ENCODE measurements at regions not wholly inside any gene's neighbourhood (a gene's known extent, or its start where the extent isn't known, plus 50 kb on each side); places are given as distances from the start of the nearest gene placed in this dataset.

DNA sequence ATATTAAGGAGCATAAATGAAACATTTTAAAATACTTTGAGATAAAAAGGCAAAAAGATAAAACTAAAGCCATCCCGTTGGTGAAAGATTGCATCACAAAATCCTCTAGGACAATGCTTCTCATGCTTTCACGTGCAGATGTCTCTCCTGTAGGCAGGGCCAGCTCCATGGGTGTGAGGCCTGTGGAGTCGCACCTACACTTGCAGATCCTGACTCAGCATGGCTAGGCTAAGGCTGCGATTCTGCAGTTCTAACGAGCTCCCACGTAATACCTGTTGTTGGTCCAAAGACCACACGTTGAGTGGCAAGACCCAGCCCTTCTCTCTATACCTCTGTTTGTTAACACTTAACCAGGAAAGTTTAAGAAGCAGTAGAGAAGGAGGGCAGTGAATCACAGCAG is 62.1 kb upstream of the CAPRIN1 start:
- Mint-ChIP-seq H3K27ac (no peak overlapping the region), H3K9me3 (peaks cover 0 to 6% (median 0%) of the 10 kb centered on the region in 7 donors), H3K4me1 (peaks cover 5% of the 10 kb centered on the region), H3K36me3 (no peaks in the 10 kb centered on the region), H3K27me3 (ENCODE audit: low read depth in 3 of 3) (peaks cover 0 to 9% (median 3%) of the 10 kb centered on the region in 3 donors), H3K4me3 (no peak overlapping the region)
- Histone ChIP-seq H3K27ac (ENCODE audit: low read depth in 1 of 2, low read length in 2 of 2) (no peak overlapping the region), H3K79me2 (ENCODE audit: insufficient read depth, low read length) (no peaks in the 10 kb centered on the region), H3K4me3 (replicated peaks in 1 of 3; ENCODE audit: low read depth in 2 of 3, low read length in 3 of 3) (no peak overlapping the region), H3K4me1 (ENCODE audit: control insufficient read depth in 1 of 2, insufficient read depth in 2 of 2, low read length in 2 of 2) (no peaks in the 10 kb centered on the region), H3K9me3 (replicated peaks in 1 of 2; ENCODE audit: control insufficient read depth in 1 of 2, insufficient read depth in 1 of 2, low read length in 2 of 2) (no peaks in the 10 kb centered on the region), H2AFZ (ENCODE audit: insufficient read depth, low read depth, low read length, poor library complexity, severe bottlenecking) (no peak overlapping the region), H3K27me3 (ENCODE audit: control insufficient read depth in 2 of 2, insufficient read depth in 2 of 2, low read length in 2 of 2) (no peaks in the 10 kb centered on the region), H3K36me3 (replicated peaks in 1 of 2; ENCODE audit: control insufficient read depth in 1 of 2, insufficient read depth in 2 of 2, low read length in 2 of 2) (no peaks in the 10 kb centered on the region), H4K20me1 (ENCODE audit: insufficient read depth, low read length) (no peaks in the 10 kb centered on the region), H3K9ac (ENCODE audit: insufficient read depth, low read length, poor library complexity, severe bottlenecking) (no peak overlapping the region), H3K4me2 (replicated peaks; ENCODE audit: extremely low read depth, low read length, poor library complexity, severe bottlenecking) (no peak overlapping the region)
- no peak for DNase-seq
- intact Hi-C loops (cut with micrococcal nuclease): loop anchor here in 1 of 2 donors (2.0 to 5.0 kb wide), 2 partner anchors 131 to 182 kb away; no protein-coding TSS in a partner anchor
- 97% methylated on average over 6 of the region's 7 CpGs for WGBS (ENCODE audit: insufficient coverage)
- TF ChIP-seq, protein P1, sequence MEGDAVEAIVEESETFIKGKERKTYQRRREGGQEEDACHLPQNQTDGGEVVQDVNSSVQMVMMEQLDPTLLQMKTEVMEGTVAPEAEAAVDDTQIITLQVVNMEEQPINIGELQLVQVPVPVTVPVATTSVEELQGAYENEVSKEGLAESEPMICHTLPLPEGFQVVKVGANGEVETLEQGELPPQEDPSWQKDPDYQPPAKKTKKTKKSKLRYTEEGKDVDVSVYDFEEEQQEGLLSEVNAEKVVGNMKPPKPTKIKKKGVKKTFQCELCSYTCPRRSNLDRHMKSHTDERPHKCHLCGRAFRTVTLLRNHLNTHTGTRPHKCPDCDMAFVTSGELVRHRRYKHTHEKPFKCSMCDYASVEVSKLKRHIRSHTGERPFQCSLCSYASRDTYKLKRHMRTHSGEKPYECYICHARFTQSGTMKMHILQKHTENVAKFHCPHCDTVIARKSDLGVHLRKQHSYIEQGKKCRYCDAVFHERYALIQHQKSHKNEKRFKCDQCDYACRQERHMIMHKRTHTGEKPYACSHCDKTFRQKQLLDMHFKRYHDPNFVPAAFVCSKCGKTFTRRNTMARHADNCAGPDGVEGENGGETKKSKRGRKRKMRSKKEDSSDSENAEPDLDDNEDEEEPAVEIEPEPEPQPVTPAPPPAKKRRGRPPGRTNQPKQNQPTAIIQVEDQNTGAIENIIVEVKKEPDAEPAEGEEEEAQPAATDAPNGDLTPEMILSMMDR (IDR thresholded peaks at IDR 0.05): no peak

DNA sequence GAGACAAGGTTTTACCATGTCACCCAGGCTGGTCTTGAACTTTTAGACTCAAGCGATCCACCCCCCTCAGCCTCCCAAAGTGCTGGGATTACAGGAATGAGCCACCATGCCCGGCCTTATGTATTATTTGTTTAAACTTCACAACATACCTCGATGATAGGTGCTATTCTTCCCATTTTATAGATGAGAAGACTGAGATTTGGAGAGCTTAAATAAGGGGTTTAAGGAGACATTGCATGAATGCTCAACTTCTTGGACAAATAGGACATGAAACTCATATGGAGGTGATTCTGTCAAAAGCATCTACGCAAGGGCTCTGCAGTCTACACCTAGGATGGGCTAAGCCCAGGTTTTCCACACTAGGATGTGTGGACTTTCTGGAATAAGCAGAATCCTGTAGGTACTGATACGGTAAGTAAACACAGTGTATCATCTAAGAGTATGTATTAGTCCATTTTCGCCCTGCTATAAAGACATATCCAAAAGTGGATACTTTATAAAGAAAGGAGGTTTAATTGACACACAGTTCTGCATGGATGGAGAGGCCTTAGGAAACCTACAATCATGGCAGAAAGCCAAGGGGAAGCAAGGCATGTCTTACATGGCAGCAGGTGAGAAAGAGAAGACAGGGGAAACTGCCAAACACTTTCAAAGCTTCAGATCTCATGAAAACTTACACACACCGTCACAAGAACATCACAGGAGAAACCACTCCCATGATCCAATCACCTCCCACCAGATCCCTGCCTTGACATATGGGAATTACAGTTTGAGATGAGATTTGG is 62.8 kb upstream of the CAPRIN1 start:
- peaks cover 5% of the 10 kb centered on the region for H3K4me1 Mint-ChIP-seq
- no peaks in the 10 kb centered on the region for H3K27me3 ChIP-seq (ENCODE audit: control insufficient read depth in 2 of 2, insufficient read depth in 2 of 2, low read length in 2 of 2)
- 89% methylated on average over 1 of the region's 7 CpGs for WGBS (ENCODE audit: insufficient coverage)
- H3K27ac ChIP-seq (ENCODE audit: low read depth in 1 of 2, low read length in 2 of 2): no peak overlapping the region
- H3K79me2 ChIP-seq (ENCODE audit: insufficient read depth, low read length): no peaks in the 10 kb centered on the region
- no peak overlapping the region for H3K4me3 Mint-ChIP-seq
- TF ChIP-seq, protein P1 (IDR thresholded peaks at IDR 0.05): no peak
- no peaks in the 10 kb centered on the region for H3K36me3 ChIP-seq (replicated peaks in 1 of 2; ENCODE audit: control insufficient read depth in 1 of 2, insufficient read depth in 2 of 2, low read length in 2 of 2)
- intact Hi-C loops (cut with micrococcal nuclease): loop anchor here in 1 of 2 donors (2.0 to 5.0 kb wide), 2 partner anchors 130 to 181 kb away; no protein-coding TSS in a partner anchor
- H4K20me1 ChIP-seq (ENCODE audit: insufficient read depth, low read length): no peaks in the 10 kb centered on the region
- H3K27me3 Mint-ChIP-seq (ENCODE audit: low read depth in 3 of 3): peaks cover 0 to 7% (median 3%) of the 10 kb centered on the region in 3 donors
- DNase-seq: no peak
- H3K4me3 ChIP-seq (replicated peaks in 1 of 3; ENCODE audit: low read depth in 2 of 3, low read length in 3 of 3): no peak overlapping the region
- H3K36me3 Mint-ChIP-seq: no peaks in the 10 kb centered on the region
- H3K4me2 ChIP-seq (replicated peaks; ENCODE audit: extremely low read depth, low read length, poor library complexity, severe bottlenecking): no peak overlapping the region
- H2AFZ ChIP-seq (ENCODE audit: insufficient read depth, low read depth, low read length, poor library complexity, severe bottlenecking): no peak overlapping the region
- H3K9ac ChIP-seq (ENCODE audit: insufficient read depth, low read length, poor library complexity, severe bottlenecking): no peak overlapping the region
- peaks cover 0 to 6% (median 0%) of the 10 kb centered on the region in 7 donors for H3K9me3 Mint-ChIP-seq
- no peaks in the 10 kb centered on the region for H3K9me3 ChIP-seq (replicated peaks in 1 of 2; ENCODE audit: control insufficient read depth in 1 of 2, insufficient read depth in 1 of 2, low read length in 2 of 2)
- no peak overlapping the region for H3K27ac Mint-ChIP-seq
- H3K4me1 ChIP-seq (ENCODE audit: control insufficient read depth in 1 of 2, insufficient read depth in 2 of 2, low read length in 2 of 2): no peaks in the 10 kb centered on the region
